B cell (primary cell): ENCODE measurements at regions not wholly inside any gene's neighbourhood (a gene's known extent, or its start where the extent isn't known, plus 50 kb on each side); places are given as distances from the start of the nearest gene placed in this dataset.

Source experiments
- ATAC-seq: fragments of 200-7000 bp; cut with Tn5 transposase; one replicate; pipeline ENCODE4 v1.10.0; 2021; ENCODE audit warnings: low read depth, mild to moderate bottlenecking, moderate number of reproducible peaks, moderate library complexity
- CTCF ChIA-PET: fragments of 350-600 bp; sonication (Branson Sonifier 250); formaldehyde crosslinking; loops from one replicate; lab custom pipeline; 2021; ENCODE audit warnings: antibody characterized with exemption, inconsistent platforms; lab: Charles Lee
- POLR2A ChIA-PET: fragments of 350-600 bp; sonication (Branson Sonifier 250); formaldehyde crosslinking; loops from one replicate; lab custom pipeline; 2021; ENCODE audit warnings: antibody characterized with exemption; lab: Charles Lee
- DNase-seq: peaks from one replicate; pipeline ENCODE4 v3.0.0; 2013
- H2AFZ ChIP-seq: 2 replicates; pipeline ENCODE4 v1.6.1; 2012; ENCODE audit warnings: mild to moderate bottlenecking, low read depth, low read length; ENCODE audit not compliant: insufficient read depth, poor library complexity, severe bottlenecking
- H3K27ac ChIP-seq, 2 donors: 1 replicate in 1 of 2; 2 replicates in 1 of 2; pipeline ENCODE4 v1.5.1; 2012 to 2013; ENCODE audit warnings: low read length in 2 of 2, mild to moderate bottlenecking in 2 of 2, moderate library complexity in 1 of 2
- H3K27me3 ChIP-seq, 4 experiments: fragments of 200-600 bp in 1 of 4; sonication (generic) in 1 of 4; replicated peaks in 1 of 4; 1 replicate in 2 of 4; 2 replicates in 2 of 4; pipeline versions ENCODE4 v1.6.1 to v1.7.0; 2013 to 2016; ENCODE audit warnings: low read length in 3 of 4, mild to moderate bottlenecking in 2 of 4, mixed read lengths in 1 of 4, moderate library complexity in 1 of 4; ENCODE audit not compliant: insufficient read depth in 4 of 4, control insufficient read depth in 3 of 4; ENCODE audit errors: control extremely low read depth in 1 of 4
- H3K36me3 ChIP-seq, 2 experiments: replicated peaks in 1 of 2; 1 replicate in 1 of 2; 2 replicates in 1 of 2; pipeline versions ENCODE4 v1.6.1 to v1.7.1; 2013; ENCODE audit warnings: low read length in 1 of 2; ENCODE audit not compliant: insufficient read depth in 2 of 2, control insufficient read depth in 1 of 2; ENCODE audit errors: control extremely low read depth in 1 of 2, extremely low read depth in 1 of 2
- H3K4me1 ChIP-seq, 2 donors: fragments of 200-600 bp in 1 of 2; sonication (generic) in 1 of 2; 1 replicate in 1 of 2; 2 replicates in 1 of 2; pipeline versions ENCODE4 v1.5.1 to v1.6.1; 2013 to 2017; ENCODE audit warnings: low read length in 2 of 2; ENCODE audit not compliant: control insufficient read depth in 2 of 2, insufficient read depth in 2 of 2
- H3K4me2 ChIP-seq: replicated peaks from 2 replicates; pipeline ENCODE3; 2012; ENCODE audit warnings: mild to moderate bottlenecking, low read depth, low read length; ENCODE audit not compliant: poor library complexity, severe bottlenecking
- H3K4me3 ChIP-seq, 5 experiments: fragments of 200-600 bp in 1 of 5; sonication (generic) in 1 of 5; 1 replicate in 3 of 5; 2 replicates in 2 of 5; pipeline versions ENCODE4 v1.5.1 to v1.7.0; 2011 to 2016; ENCODE audit warnings: low read length in 4 of 5, mild to moderate bottlenecking in 4 of 5, low read depth in 2 of 5, control low read depth in 1 of 5, moderate library complexity in 1 of 5; ENCODE audit not compliant: insufficient read depth in 1 of 5; ENCODE audit errors: control extremely low read depth in 1 of 5, extremely low read depth in 1 of 5
- H3K79me2 ChIP-seq: fragments of 200-600 bp; sonication (generic); one replicate; pipeline ENCODE4 v1.6.0; 2016; ENCODE audit warnings: low read length; ENCODE audit not compliant: control insufficient read depth, insufficient read depth
- H3K9ac ChIP-seq: fragments of 200-600 bp; sonication (generic); 2 replicates; pipeline ENCODE4 v1.6.1; 2017; ENCODE audit warnings: mild to moderate bottlenecking, low read length, moderate library complexity
- H3K9me3 ChIP-seq, 3 donors: one replicate each; pipeline versions ENCODE4 v1.6.1 to v1.7.1; 2013; ENCODE audit warnings: low read length in 2 of 3; ENCODE audit not compliant: control insufficient read depth in 2 of 3, insufficient read depth in 1 of 3; ENCODE audit errors: control extremely low read depth in 1 of 3
- H4K20me1 ChIP-seq: 2 replicates; pipeline ENCODE4 v1.6.0; 2012; ENCODE audit warnings: mild to moderate bottlenecking, low read length; ENCODE audit not compliant: insufficient read depth, control insufficient read depth, poor library complexity, severe bottlenecking
- H3K27ac Mint-ChIP-seq: one replicate; pipeline ENCODE4 v1.8.0; 2021; ENCODE audit warnings: mixed read lengths
- H3K27me3 Mint-ChIP-seq: one replicate; pipeline ENCODE4 v1.8.0; 2021; ENCODE audit warnings: mixed read lengths
- H3K4me1 Mint-ChIP-seq: one replicate; pipeline ENCODE4 v1.8.0; 2021; ENCODE audit warnings: mixed read lengths
- H3K4me3 Mint-ChIP-seq: one replicate; pipeline ENCODE4 v1.8.0; 2021; ENCODE audit warnings: mixed read lengths
- H3K9me3 Mint-ChIP-seq: one replicate; pipeline ENCODE4 v1.8.0; 2022; ENCODE audit warnings: mixed read lengths; ENCODE audit not compliant: insufficient read depth
- EZH2 ChIP-seq: IDR thresholded peaks from 2 replicates; pipeline ENCODE4 v1.6.1; 2012; ENCODE audit warnings: borderline replicate concordance, low read depth, mild to moderate bottlenecking, moderate library complexity, low read length; ENCODE audit not compliant: insufficient read depth, poor library complexity, severe bottlenecking
- WGBS: methylation state at CpG from one replicate; pipeline ENCODE4 v1.1.5; 2013; ENCODE audit warnings: missing lambda C conversion rate; ENCODE audit not compliant: insufficient coverage; 5-methylcytosine and 5-hydroxymethylcytosine counted together
- intact Hi-C: fragments of 100-400 bp; cut with micrococcal nuclease; formaldehyde crosslinking; loops from one replicate; pipeline ENCODE4 v1.10.0; 2022
- TF ChIP-seq, protein P1 (sequence below): fragments of 200-600 bp; IDR thresholded peaks from one replicate; pipeline ENCODE4 v1.8.0; 2022; ENCODE audit warnings: antibody characterized with exemption, mild to moderate bottlenecking

DNA sequence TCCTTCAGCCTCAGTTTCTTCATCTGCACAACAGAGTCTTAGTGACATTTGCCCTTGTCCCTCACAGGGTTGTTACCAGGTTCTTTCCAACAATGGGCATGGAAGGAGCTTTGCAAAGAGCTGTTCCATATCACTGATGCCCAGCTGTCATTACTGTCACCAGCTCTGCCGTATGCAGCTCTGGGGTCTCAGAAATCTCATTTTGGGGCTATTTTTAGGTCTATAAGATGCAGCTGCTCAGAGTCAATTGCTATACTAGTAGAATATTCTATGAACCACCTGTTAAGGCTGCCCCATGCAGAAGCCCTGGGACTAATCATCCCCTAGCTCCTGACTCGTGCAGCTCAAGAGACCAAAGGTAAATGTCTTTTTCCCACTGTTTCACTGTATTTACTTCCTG lies 105.1 kb upstream of the TNPO1 start:
- no peak overlapping the region for H3K4me3 Mint-ChIP-seq
- Histone ChIP-seq H3K4me3 (no peak overlapping the region), H3K79me2 (no peaks in the 10 kb centered on the region), H3K27me3 (peaks cover 0 to 10% (median 4%) of the 10 kb centered on the region in 4 experiments), H3K4me1 (no peaks in the 10 kb centered on the region), H2AFZ (no peak overlapping the region), H4K20me1 (no peaks in the 10 kb centered on the region), H3K36me3 (no peaks in the 10 kb centered on the region), H3K9ac (no peak overlapping the region), H3K9me3 (peaks cover 0 to 15% (median 0%) of the 10 kb centered on the region in 3 donors), H3K27ac (no peak overlapping the region), H3K4me2 (no peak overlapping the region)
- no peak for ATAC-seq
- H3K27ac Mint-ChIP-seq: no peak overlapping the region
- ChIA-PET POLR2A (no interaction called here), CTCF (no interaction called here)
- H3K9me3 Mint-ChIP-seq: no peaks in the 10 kb centered on the region
- DNase-seq: no peak
- no peaks in the 10 kb centered on the region for H3K4me1 Mint-ChIP-seq
- TF ChIP-seq, protein P1, sequence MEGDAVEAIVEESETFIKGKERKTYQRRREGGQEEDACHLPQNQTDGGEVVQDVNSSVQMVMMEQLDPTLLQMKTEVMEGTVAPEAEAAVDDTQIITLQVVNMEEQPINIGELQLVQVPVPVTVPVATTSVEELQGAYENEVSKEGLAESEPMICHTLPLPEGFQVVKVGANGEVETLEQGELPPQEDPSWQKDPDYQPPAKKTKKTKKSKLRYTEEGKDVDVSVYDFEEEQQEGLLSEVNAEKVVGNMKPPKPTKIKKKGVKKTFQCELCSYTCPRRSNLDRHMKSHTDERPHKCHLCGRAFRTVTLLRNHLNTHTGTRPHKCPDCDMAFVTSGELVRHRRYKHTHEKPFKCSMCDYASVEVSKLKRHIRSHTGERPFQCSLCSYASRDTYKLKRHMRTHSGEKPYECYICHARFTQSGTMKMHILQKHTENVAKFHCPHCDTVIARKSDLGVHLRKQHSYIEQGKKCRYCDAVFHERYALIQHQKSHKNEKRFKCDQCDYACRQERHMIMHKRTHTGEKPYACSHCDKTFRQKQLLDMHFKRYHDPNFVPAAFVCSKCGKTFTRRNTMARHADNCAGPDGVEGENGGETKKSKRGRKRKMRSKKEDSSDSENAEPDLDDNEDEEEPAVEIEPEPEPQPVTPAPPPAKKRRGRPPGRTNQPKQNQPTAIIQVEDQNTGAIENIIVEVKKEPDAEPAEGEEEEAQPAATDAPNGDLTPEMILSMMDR: no peak
- no peak for TF ChIP-seq EZH2
- peaks cover 14% of the 10 kb centered on the region for H3K27me3 Mint-ChIP-seq
- 64% methylated on average over 1 of the region's 2 CpGs for WGBS
- intact Hi-C loops: no loop called here

DNA sequence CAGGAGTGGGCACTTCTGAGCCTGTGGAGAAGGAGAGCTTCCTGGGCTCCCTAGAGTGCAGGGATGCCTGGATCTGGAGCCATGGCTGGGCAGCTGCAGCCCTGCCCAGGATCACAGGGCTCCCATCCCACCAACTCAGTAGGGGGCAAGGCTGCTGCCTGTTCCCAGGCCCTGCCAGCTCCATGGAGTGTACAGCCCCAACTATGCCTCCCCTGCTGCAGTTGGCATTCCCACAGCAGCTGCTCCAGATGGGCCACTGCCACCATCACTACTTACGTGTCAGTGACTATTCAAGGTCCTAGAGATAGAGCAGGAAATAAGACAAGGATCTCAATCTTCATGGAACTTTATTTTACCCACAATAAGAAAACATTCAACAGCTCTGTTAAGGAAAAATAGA lies 107.1 kb upstream of the TNPO1 start:
- intact Hi-C loops: no loop called here
- ChIA-PET POLR2A (no interaction called here), CTCF (no interaction called here)
- peaks cover 0 to 15% (median 0%) of the 10 kb centered on the region in 3 donors for H3K9me3 ChIP-seq
- TF ChIP-seq, protein P1: no peak
- no peak for TF ChIP-seq EZH2
- H3K27me3 ChIP-seq: peaks cover 0 to 10% (median 4%) of the 10 kb centered on the region in 4 experiments
- H2AFZ ChIP-seq: no peak overlapping the region
- peaks cover 23% of the 10 kb centered on the region for H3K27me3 Mint-ChIP-seq
- no peak overlapping the region for H3K4me3 Mint-ChIP-seq
- no peak overlapping the region for H3K4me2 ChIP-seq
- no peaks in the 10 kb centered on the region for H3K4me1 ChIP-seq
- DNase-seq (no peak), ATAC-seq (no peak)
- H3K79me2 ChIP-seq: no peaks in the 10 kb centered on the region
- no peak overlapping the region for H3K27ac ChIP-seq
- H3K27ac Mint-ChIP-seq: no peak overlapping the region
- H4K20me1 ChIP-seq: no peaks in the 10 kb centered on the region
- no CpG with 5 or more reads among the region's 1 CpG for WGBS
- no peaks in the 10 kb centered on the region for H3K4me1 Mint-ChIP-seq
- no peaks in the 10 kb centered on the region for H3K9me3 Mint-ChIP-seq
- no peaks in the 10 kb centered on the region for H3K36me3 ChIP-seq
- no peak overlapping the region for H3K4me3 ChIP-seq
- H3K9ac ChIP-seq: no peak overlapping the region
